Endothelial cell of umbilical vein (primary cell): ENCODE measurements at regions not wholly inside any gene's neighbourhood (a gene's known extent, or its start where the extent isn't known, plus 50 kb on each side); places are given as distances from the start of the nearest gene placed in this dataset.

Experiments
- CTCF ChIP-seq, 2 donors: IDR thresholded peaks; 1 replicate in 1 of 2; 2 replicates in 1 of 2; pipeline ENCODE4 v1.5.1; 2011; ENCODE audit warnings: low read length in 2 of 2, mild to moderate bottlenecking in 2 of 2, moderate library complexity in 2 of 2, control low read depth in 1 of 2, inconsistent platforms in 1 of 2, low read depth in 1 of 2; ENCODE audit not compliant: insufficient read depth in 1 of 2; ENCODE audit errors: extremely low read depth in 1 of 2
- EZH2 ChIP-seq: IDR thresholded peaks from 2 replicates; pipeline ENCODE4 v1.6.1; 2012; ENCODE audit warnings: borderline replicate concordance, low read depth, mild to moderate bottlenecking, moderate library complexity, low read length, inconsistent platforms; ENCODE audit not compliant: severe bottlenecking
- GATA2 ChIP-seq: IDR thresholded peaks from 2 replicates; pipeline ENCODE4 v1.7.0; 2011; ENCODE audit warnings: low read depth, mild to moderate bottlenecking, moderate library complexity, mixed read lengths, low read length; ENCODE audit not compliant: insufficient read length, insufficient read depth
- JUN ChIP-seq: IDR thresholded peaks from 2 replicates; pipeline ENCODE4 v1.6.1; 2011; ENCODE audit warnings: borderline replicate concordance, low read depth; ENCODE audit not compliant: insufficient read length, insufficient read depth
- MAX ChIP-seq: IDR thresholded peaks from 2 replicates; pipeline ENCODE4 v1.6.1; 2011; ENCODE audit not compliant: insufficient read depth, insufficient read length
- MYC ChIP-seq: IDR thresholded peaks from one replicate; pipeline ENCODE4 v1.6.1; 2011; ENCODE audit warnings: mild to moderate bottlenecking, low read depth, low read length
- POLR2A ChIP-seq: IDR thresholded peaks from 2 replicates; pipeline ENCODE4 v1.6.1; 2012; ENCODE audit warnings: low read depth, mild to moderate bottlenecking, control low read depth, low read length
- POLR2AphosphoS5 ChIP-seq: IDR thresholded peaks from 2 replicates; pipeline ENCODE4 v1.6.1; 2012; ENCODE audit warnings: low read depth, mild to moderate bottlenecking, control low read depth, low read length, moderate library complexity; ENCODE audit not compliant: insufficient read depth

DNA sequence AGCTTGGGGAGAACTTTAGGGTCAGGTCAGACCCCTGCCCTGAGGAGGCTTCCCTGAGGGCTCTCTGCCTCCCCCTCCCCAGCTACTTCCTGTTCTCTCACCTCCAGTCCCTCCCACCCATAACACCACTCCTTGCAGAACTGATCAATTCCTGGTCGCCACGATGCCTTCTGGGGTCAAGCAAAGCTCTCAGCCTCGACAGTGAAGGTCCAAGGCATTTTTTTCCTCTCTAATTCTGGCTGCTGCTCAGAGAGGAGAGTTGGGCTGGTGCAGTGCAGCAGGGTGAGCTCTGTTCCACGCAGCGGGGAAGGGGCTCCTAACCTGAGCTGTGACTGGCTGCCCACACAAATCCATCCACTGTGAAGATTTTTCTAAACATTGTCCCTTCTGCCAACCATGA, 628.4 kb downstream of the BRD1 start:
- TF ChIP-seq MYC (no peak), CTCF (IDR thresholded peaks at IDR 0.05; ENCODE audit: extremely low read depth in 1 of 2, insufficient read depth in 1 of 2, low read depth in 1 of 2, low read length in 2 of 2) (no peak), EZH2 (no peak), POLR2A (no peak), MAX (no peak), JUN (no peak), POLR2AphosphoS5 (no peak), GATA2 (no peak)
